HepG2 (cell line): ENCODE measurements at regions not wholly inside any gene's neighbourhood (a gene's known extent, or its start where the extent isn't known, plus 50 kb on each side); places are given as distances from the start of the nearest gene placed in this dataset.

Experiments
- ATAC-seq: fragments of 200-7000 bp; cut with Tn5 transposase; 3 replicates; pipeline ENCODE4 v1.9.1; 2020; ENCODE audit warnings: mild to moderate bottlenecking, moderate library complexity
- BruUV-seq: library from RNA; stranded (reverse); fragments of 400-500 nt; replicated peaks from 2 replicates; lab custom pipeline; 2021; lab: Mats Ljungman, UMichigan
- CTCF ChIA-PET: fragments of 300-600 bp; formaldehyde crosslinking; extraction: SDS; loops from one replicate; lab custom pipeline; 2021; ENCODE audit warnings: low total read pairs, inconsistent platforms, low intra/inter-chr PET ratio; lab: Yijun Ruan, JAX
- POLR2A ChIA-PET: fragments of 350-600 bp; sonication (Branson Sonifier 250); formaldehyde crosslinking; loops from one replicate; lab custom pipeline; 2020; ENCODE audit warnings: antibody characterized with exemption, inconsistent platforms; lab: Yijun Ruan, JAX
- DNase-seq: peaks from one replicate; pipeline ENCODE4 v3.0.0-alpha.2; 2015; ENCODE audit warnings: low spot score
- FAIRE-seq: peaks from 3 replicates; lab custom pipeline; 2011; peaks lifted over from hg19 to GRCh38; lab: Jason Lieb, UNC
- H2AFZ ChIP-seq: one replicate; pipeline ENCODE4 v1.6.1; 2011; ENCODE audit warnings: low read length, inconsistent platforms
- H3K27ac ChIP-seq: fragments of 300-600 bp; 3 replicates; pipeline ENCODE4 v1.8.0; 2011; ENCODE audit warnings: mixed run types, mild to moderate bottlenecking, mixed read lengths, low read length, inconsistent platforms; ENCODE audit not compliant: insufficient read depth; ENCODE audit errors: extremely low read length
- H3K27me3 ChIP-seq, 2 experiments: fragments of 200-600 bp in 1 of 2; 2 replicates in 1 of 2; 3 replicates in 1 of 2; pipeline versions ENCODE4 v1.6.0 to v1.8.0; 2011; ENCODE audit warnings: low read length in 2 of 2, mild to moderate bottlenecking in 2 of 2, moderate library complexity in 2 of 2, inconsistent platforms in 1 of 2; ENCODE audit not compliant: insufficient read depth in 2 of 2, control insufficient read depth in 1 of 2
- H3K36me3 ChIP-seq, 2 experiments: fragments of 200-600 bp in 1 of 2; replicated peaks in 1 of 2; 2 replicates in 1 of 2; 3 replicates in 1 of 2; pipeline versions ENCODE4 v1.5.1 to v1.8.0; 2011; ENCODE audit warnings: low read length in 2 of 2, inconsistent platforms in 1 of 2; ENCODE audit not compliant: insufficient read depth in 2 of 2, control insufficient read depth in 1 of 2
- H3K4me1 ChIP-seq: 2 replicates; pipeline ENCODE4 v1.5.1; 2012; ENCODE audit warnings: low read length, inconsistent platforms; ENCODE audit not compliant: insufficient read depth
- H3K4me2 ChIP-seq: 2 replicates; pipeline ENCODE4 v1.6.0; 2011; ENCODE audit warnings: low read depth, low read length, inconsistent platforms
- H3K4me3 ChIP-seq, 3 experiments: fragments of 200-600 bp in 1 of 3; sonication (generic), shearing (Covaris generic) in 1 of 3; replicated peaks in 1 of 3; 2 replicates each; pipeline ENCODE4 v1.5.1; 2011 to 2016; ENCODE audit warnings: low read length in 3 of 3, inconsistent platforms in 2 of 3, low read depth in 2 of 3, mild to moderate bottlenecking in 2 of 3, control low read depth in 1 of 3, mixed read lengths in 1 of 3; ENCODE audit not compliant: insufficient read depth in 1 of 3
- H3K79me2 ChIP-seq: one replicate; pipeline ENCODE4 v1.6.1; 2011; ENCODE audit warnings: low read length, inconsistent platforms; ENCODE audit not compliant: insufficient read depth
- H3K9ac ChIP-seq: 2 replicates; pipeline ENCODE4 v1.6.0; 2011; ENCODE audit warnings: mild to moderate bottlenecking, low read depth, low read length, inconsistent platforms; ENCODE audit not compliant: insufficient read depth
- H3K9me3 ChIP-seq: 2 replicates; pipeline ENCODE4 v1.5.1; 2012; ENCODE audit warnings: mild to moderate bottlenecking, low read length
- H4K20me1 ChIP-seq: 2 replicates; pipeline ENCODE4 v1.6.0; 2011; ENCODE audit warnings: inconsistent platforms, mild to moderate bottlenecking, low read length, moderate library complexity; ENCODE audit not compliant: insufficient read depth
- ARID3A ChIP-seq: IDR thresholded peaks from 2 replicates; pipeline ENCODE4 v1.6.1; 2012; ENCODE audit warnings: low read depth, low read length, improper control_type of control experiment
- ARNT ChIP-seq: fragments of 450-650 bp; IDR thresholded peaks from 2 replicates; pipeline ENCODE4 v1.6.1; 2017
- HDAC2 ChIP-seq: sonication (generic); formaldehyde crosslinking; IDR thresholded peaks from 2 replicates; pipeline ENCODE4 v1.4.0; 2020; ENCODE audit warnings: missing genetic modification reagents
- HDAC6 ChIP-seq: fragments of 200-600 bp; sonication (generic); IDR thresholded peaks from 2 replicates; pipeline ENCODE4 v1.7.0; 2017; ENCODE audit warnings: mild to moderate bottlenecking, antibody characterized with exemption, low read length, low read depth
- KLF13 ChIP-seq: sonication (generic); formaldehyde crosslinking; IDR thresholded peaks from 2 replicates; pipeline ENCODE4 v1.4.0; 2020; ENCODE audit warnings: mild to moderate bottlenecking, missing genetic modification reagents
- LCORL ChIP-seq, 2 experiments: fragments of 450-650 bp in 1 of 2; sonication (generic) in 1 of 2; formaldehyde crosslinking in 1 of 2; IDR thresholded peaks; 2 replicates each; pipeline versions ENCODE4 v1.5.0 to v1.6.1; 2017 to 2020; ENCODE audit warnings: antibody characterized with exemption in 1 of 2, missing genetic modification reagents in 1 of 2
- MLXIP ChIP-seq: sonication (generic); formaldehyde crosslinking; IDR thresholded peaks from 2 replicates; pipeline ENCODE4 v1.9.0; 2021; ENCODE audit warnings: missing genetic modification reagents, borderline replicate concordance
- PPARG ChIP-seq: conservative IDR thresholded peaks from 2 replicates; pipeline ENCODE4 v1.6.1; 2016; ENCODE audit warnings: missing biosample characterization, missing genetic modification reagents
- SNAI1 ChIP-seq: sonication (generic); formaldehyde crosslinking; IDR thresholded peaks from 2 replicates; pipeline ENCODE4 v1.5.0; 2020; ENCODE audit warnings: mild to moderate bottlenecking, missing genetic modification reagents, borderline replicate concordance
- SRY ChIP-seq: sonication (generic); formaldehyde crosslinking; IDR thresholded peaks from 2 replicates; pipeline ENCODE4 v1.8.0; 2022; ENCODE audit warnings: mild to moderate bottlenecking, missing genetic modification reagents
- TEAD3 ChIP-seq: optimal IDR thresholded peaks from 2 replicates; pipeline ENCODE3; 2016; ENCODE audit warnings: borderline replicate concordance
- TSC22D2 ChIP-seq: sonication (generic); formaldehyde crosslinking; IDR thresholded peaks from 2 replicates; pipeline ENCODE4 v1.5.1; 2020; ENCODE audit warnings: missing genetic modification reagents, mild to moderate bottlenecking, borderline replicate concordance
- YEATS4 ChIP-seq: sonication (generic); formaldehyde crosslinking; IDR thresholded peaks from 2 replicates; pipeline ENCODE4 v1.4.0; 2020; ENCODE audit warnings: missing genetic modification reagents, borderline replicate concordance
- ZBTB34 ChIP-seq: sonication (generic); formaldehyde crosslinking; IDR thresholded peaks from 2 replicates; pipeline ENCODE4 v1.8.0; 2022; ENCODE audit warnings: mild to moderate bottlenecking, missing genetic modification reagents
- ZNF33B ChIP-seq: sonication (generic); formaldehyde crosslinking; IDR thresholded peaks from 2 replicates; pipeline ENCODE4 v1.5.1; 2020; ENCODE audit warnings: mild to moderate bottlenecking, missing genetic modification reagents
- ZNF883 ChIP-seq: sonication (generic); formaldehyde crosslinking; IDR thresholded peaks from 2 replicates; pipeline ENCODE4 v1.5.1; 2020; ENCODE audit warnings: mild to moderate bottlenecking, missing genetic modification reagents; ENCODE audit errors: not compliant biosample characterization
- ZSCAN5A ChIP-seq: sonication (generic); formaldehyde crosslinking; IDR thresholded peaks from 2 replicates; pipeline ENCODE4 v1.8.0; 2022; ENCODE audit warnings: mild to moderate bottlenecking, missing genetic modification reagents, borderline replicate concordance
- WGBS: methylation state at CpG from one replicate; pipeline ENCODE4 v1.1.6; 2017; ENCODE audit warnings: low lambda C conversion rate; 5-methylcytosine and 5-hydroxymethylcytosine counted together
- in situ Hi-C: cut with HindIII; loops from 2 replicates; pipeline ENCODE4 v1.10.0; 2017; ENCODE audit warnings: low pct_unique_long_range_greater_than_20kb; ENCODE audit not compliant: extremely low pct_ligation_motif_present
- intact Hi-C: fragments of 100-400 bp; cut with micrococcal nuclease; formaldehyde crosslinking; loops from one replicate; pipeline ENCODE4 v1.10.0; 2022; ENCODE audit not compliant: unreplicated experiment

GRCh38 chr6:81263531-81264168, 488.8 kb downstream of the TENT5A start:
- Histone ChIP-seq H3K4me3 (no peak overlapping the region), H3K36me3 (no peaks in the 10 kb centered on the region), H4K20me1 (no peaks in the 10 kb centered on the region), H3K79me2 (no peaks in the 10 kb centered on the region), H3K4me2 (no peak overlapping the region), H3K9me3 (no peaks in the 10 kb centered on the region), H3K4me1 (no peaks in the 10 kb centered on the region), H3K27me3 (no peaks in the 10 kb centered on the region; a peak in 1 of 5 replicates), H3K27ac (no peak overlapping the region), H3K9ac (no peak overlapping the region), H2AFZ (no peak overlapping the region)
- no peak for DNase-seq
- peak; percentile 41; the same call in 2 of the 3 replicates for ATAC-seq
- in situ Hi-C loops (no loop called here), intact Hi-C loops (no loop called here)
- WGBS, result 80% methylated on average over 5 of the region's 17 CpGs
- ChIA-PET CTCF (no interaction called here), POLR2A (no interaction called here)
- TF ChIP-seq KLF13 (CRISPR knock-in tag), result no peak
- TF ChIP-seq ARID3A, result no peak
- TF ChIP-seq HDAC2 (CRISPR knock-in tag), result no peak
- no peak for TF ChIP-seq SNAI1 (CRISPR knock-in tag)
- TF ChIP-seq ARNT, result no peak
- no peak for TF ChIP-seq TSC22D2
- no peak for TF ChIP-seq ZBTB34
- no peak for TF ChIP-seq SRY
- no peak for TF ChIP-seq MLXIP (CRISPR knock-in tag)
- TF ChIP-seq TEAD3 (CRISPR knock-in tag), result no peak
- no peak for TF ChIP-seq LCORL (IDR thresholded peaks at IDR 0.05)
- TF ChIP-seq LCORL (CRISPR knock-in tag; IDR thresholded peaks at IDR 0.05), result no peak
- TF ChIP-seq HDAC6, result no peak
- TF ChIP-seq ZNF33B (CRISPR knock-in tag), result no peak
- no peak for TF ChIP-seq YEATS4 (CRISPR knock-in tag)
- no peak for TF ChIP-seq ZSCAN5A
- no peak for TF ChIP-seq ZNF883 (CRISPR knock-in tag)
- no peak for TF ChIP-seq PPARG (CRISPR knock-in tag)
- FAIRE-seq, result no peak
- no TSS peak for BruUV-seq
